ENCODE measurements at regions not wholly inside any gene's neighbourhood (a gene's known extent, or its start where the extent isn't known, plus 50 kb on each side); places are given as distances from the start of the nearest gene placed in this dataset.

DNA sequence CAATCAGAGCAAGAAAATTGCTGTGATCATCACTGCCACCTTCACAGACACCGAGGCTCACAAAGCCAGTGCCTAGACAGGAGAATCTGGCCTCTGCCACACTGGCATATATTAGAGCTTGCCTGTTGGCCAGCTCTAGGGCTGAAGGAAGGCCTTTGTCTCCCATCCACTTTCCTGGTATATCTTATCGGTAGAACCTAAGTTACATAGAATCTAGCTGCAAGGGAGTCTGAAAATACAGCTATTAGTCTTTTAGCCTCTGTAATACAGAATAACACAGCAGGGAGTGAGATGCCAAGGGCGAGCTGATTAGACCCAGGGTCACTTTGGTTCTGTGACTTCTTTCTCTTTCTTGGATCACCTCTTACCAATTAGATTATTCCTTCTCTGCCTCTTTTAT lies 154.9 kb upstream of the KL start:
- H3K27me3 ChIP-seq (replicated peaks; ENCODE audit: insufficient read depth, low read depth, low read length, poor library complexity): no peaks in the 10 kb centered on the region
- no peak overlapping the region for H3K27ac ChIP-seq (ENCODE audit: low read depth, low read length, poor library complexity, severe bottlenecking)
- BruUV-seq (replicated peaks): no TSS peak
- DNase-seq (ENCODE audit: low spot score): no peak
- TF ChIP-seq, protein P1, sequence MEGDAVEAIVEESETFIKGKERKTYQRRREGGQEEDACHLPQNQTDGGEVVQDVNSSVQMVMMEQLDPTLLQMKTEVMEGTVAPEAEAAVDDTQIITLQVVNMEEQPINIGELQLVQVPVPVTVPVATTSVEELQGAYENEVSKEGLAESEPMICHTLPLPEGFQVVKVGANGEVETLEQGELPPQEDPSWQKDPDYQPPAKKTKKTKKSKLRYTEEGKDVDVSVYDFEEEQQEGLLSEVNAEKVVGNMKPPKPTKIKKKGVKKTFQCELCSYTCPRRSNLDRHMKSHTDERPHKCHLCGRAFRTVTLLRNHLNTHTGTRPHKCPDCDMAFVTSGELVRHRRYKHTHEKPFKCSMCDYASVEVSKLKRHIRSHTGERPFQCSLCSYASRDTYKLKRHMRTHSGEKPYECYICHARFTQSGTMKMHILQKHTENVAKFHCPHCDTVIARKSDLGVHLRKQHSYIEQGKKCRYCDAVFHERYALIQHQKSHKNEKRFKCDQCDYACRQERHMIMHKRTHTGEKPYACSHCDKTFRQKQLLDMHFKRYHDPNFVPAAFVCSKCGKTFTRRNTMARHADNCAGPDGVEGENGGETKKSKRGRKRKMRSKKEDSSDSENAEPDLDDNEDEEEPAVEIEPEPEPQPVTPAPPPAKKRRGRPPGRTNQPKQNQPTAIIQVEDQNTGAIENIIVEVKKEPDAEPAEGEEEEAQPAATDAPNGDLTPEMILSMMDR (conservative IDR thresholded peaks at IDR 0.05; ENCODE audit: low read depth, low read length): no peak
- no peak for TF ChIP-seq EZH2 (IDR thresholded peaks at IDR 0.05; ENCODE audit: borderline replicate concordance, low read depth, low read length, poor library complexity, severe bottlenecking)
- no peaks in the 10 kb centered on the region for H3K36me3 ChIP-seq (ENCODE audit: insufficient read depth, low read length, poor library complexity, severe bottlenecking)
- ChIA-PET POLR2A (ENCODE audit: low non-redundant PET) (no interaction called here), CTCF (no interaction called here)
- no peak overlapping the region for H3K4me3 ChIP-seq (ENCODE audit: low read depth, low read length, poor library complexity, severe bottlenecking)
- H3K9me3 ChIP-seq (ENCODE audit: low read depth, low read length, poor library complexity, severe bottlenecking): peaks cover 13% of the 10 kb centered on the region
- intact Hi-C loops (cut with micrococcal nuclease; ENCODE audit: unreplicated experiment): no loop called here
- H3K4me1 ChIP-seq (ENCODE audit: insufficient read depth, low read length, poor library complexity, severe bottlenecking): no peaks in the 10 kb centered on the region

DNA sequence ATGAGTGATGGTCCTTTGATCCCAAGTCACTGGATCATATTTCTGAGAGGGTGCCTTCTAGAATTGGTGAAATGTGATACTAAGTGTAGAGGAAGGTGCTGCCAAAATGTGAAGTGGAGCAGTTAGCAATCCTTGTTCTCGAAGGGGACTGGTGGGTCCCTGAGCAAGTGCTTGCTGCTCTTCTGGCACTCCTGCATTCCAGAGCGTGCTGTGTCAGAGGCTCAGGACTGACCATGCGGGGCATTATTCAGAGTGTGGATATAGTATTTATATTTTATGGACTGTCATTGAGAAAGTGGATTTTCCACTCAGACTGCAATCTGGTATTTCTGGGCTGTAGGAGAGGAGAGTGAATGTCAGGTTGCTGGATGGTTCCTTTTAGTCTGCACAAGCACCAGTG lies 152.6 kb upstream of the KL start:
- POLR2A ChIA-PET (ENCODE audit: low non-redundant PET): no interaction called here
- Histone ChIP-seq H3K4me3 (ENCODE audit: low read depth, low read length, poor library complexity, severe bottlenecking) (no peak overlapping the region), H3K36me3 (ENCODE audit: insufficient read depth, low read length, poor library complexity, severe bottlenecking) (no peaks in the 10 kb centered on the region), H3K4me1 (ENCODE audit: insufficient read depth, low read length, poor library complexity, severe bottlenecking) (no peaks in the 10 kb centered on the region), H3K9me3 (ENCODE audit: low read depth, low read length, poor library complexity, severe bottlenecking) (peaks cover 13% of the 10 kb centered on the region), H3K27ac (ENCODE audit: low read depth, low read length, poor library complexity, severe bottlenecking) (no peak overlapping the region), H3K27me3 (replicated peaks; ENCODE audit: insufficient read depth, low read depth, low read length, poor library complexity) (no peaks in the 10 kb centered on the region)
- intact Hi-C loops (cut with micrococcal nuclease; ENCODE audit: unreplicated experiment): no loop called here
- no peak for DNase-seq (ENCODE audit: low spot score)
- TF ChIP-seq, protein P1 (conservative IDR thresholded peaks at IDR 0.05; ENCODE audit: low read depth, low read length): no peak
- no peak for TF ChIP-seq EZH2 (IDR thresholded peaks at IDR 0.05; ENCODE audit: borderline replicate concordance, low read depth, low read length, poor library complexity, severe bottlenecking)
- CTCF ChIA-PET: no interaction called here
- BruUV-seq (replicated peaks): no TSS peak

DNA sequence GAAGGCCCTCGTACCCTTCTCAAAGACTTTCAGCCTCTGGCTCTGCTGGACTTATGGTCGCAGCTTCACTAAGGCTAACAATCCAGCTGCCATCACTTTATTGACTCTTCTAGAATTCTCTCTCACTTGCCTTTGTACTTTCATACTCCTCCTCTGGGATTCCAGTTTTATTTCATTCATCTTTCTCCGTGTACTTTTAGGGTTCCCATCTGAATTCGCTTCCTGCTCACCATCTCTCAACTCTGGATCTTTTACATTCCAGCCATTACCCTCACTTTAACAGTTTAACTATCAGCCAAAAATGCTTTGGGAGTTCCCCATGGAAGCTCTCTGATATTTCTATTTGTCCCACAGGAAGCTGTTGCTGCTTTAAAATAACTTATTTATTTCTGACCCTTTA lies 149.3 kb upstream of the KL start:
- H3K4me1 ChIP-seq (ENCODE audit: insufficient read depth, low read length, poor library complexity, severe bottlenecking): no peaks in the 10 kb centered on the region
- intact Hi-C loops (cut with micrococcal nuclease; ENCODE audit: unreplicated experiment): no loop called here
- no TSS peak for BruUV-seq (replicated peaks)
- H3K4me3 ChIP-seq (ENCODE audit: low read depth, low read length, poor library complexity, severe bottlenecking): no peak overlapping the region
- no peaks in the 10 kb centered on the region for H3K36me3 ChIP-seq (ENCODE audit: insufficient read depth, low read length, poor library complexity, severe bottlenecking)
- H3K9me3 ChIP-seq (ENCODE audit: low read depth, low read length, poor library complexity, severe bottlenecking): peaks cover 4% of the 10 kb centered on the region
- no peak overlapping the region for H3K27ac ChIP-seq (ENCODE audit: low read depth, low read length, poor library complexity, severe bottlenecking)
- CTCF ChIA-PET: no interaction called here
- TF ChIP-seq, protein P1 (conservative IDR thresholded peaks at IDR 0.05; ENCODE audit: low read depth, low read length): no peak
- no peak for TF ChIP-seq EZH2 (IDR thresholded peaks at IDR 0.05; ENCODE audit: borderline replicate concordance, low read depth, low read length, poor library complexity, severe bottlenecking)
- no peaks in the 10 kb centered on the region for H3K27me3 ChIP-seq (replicated peaks; ENCODE audit: insufficient read depth, low read depth, low read length, poor library complexity)
- POLR2A ChIA-PET (ENCODE audit: low non-redundant PET): no interaction called here
- no peak for DNase-seq (ENCODE audit: low spot score)
